Loucy (cell line): ENCODE measurements at regions not wholly inside any gene's neighbourhood (a gene's known extent, or its start where the extent isn't known, plus 50 kb on each side); places are given as distances from the start of the nearest gene placed in this dataset.

Experiments used
- H2AFZ ChIP-seq: fragments of 200-600 bp; sonication (generic); 2 replicates; pipeline ENCODE4 v1.6.0; 2016; ENCODE audit warnings: antibody characterized with exemption, mild to moderate bottlenecking, low read length, moderate library complexity
- H3F3A ChIP-seq: fragments of 200-600 bp; 2 replicates; pipeline ENCODE4 v1.6.0; 2016; ENCODE audit warnings: antibody characterized with exemption, low read depth, mild to moderate bottlenecking
- H3K27me3 ChIP-seq: fragments of 200-600 bp; sonication (generic); 2 replicates; pipeline ENCODE4 v1.6.1; 2014; ENCODE audit warnings: low read length, mild to moderate bottlenecking; ENCODE audit not compliant: insufficient read depth, poor library complexity, severe bottlenecking
- H3K36me3 ChIP-seq: fragments of 200-600 bp; sonication (generic); 2 replicates; pipeline ENCODE4 v1.6.1; 2016; ENCODE audit warnings: low read length; ENCODE audit not compliant: insufficient read depth
- H3K4me1 ChIP-seq: fragments of 200-600 bp; sonication (generic); 2 replicates; pipeline ENCODE4 v1.5.1; 2014; ENCODE audit warnings: low read length, mild to moderate bottlenecking; ENCODE audit not compliant: insufficient read depth, poor library complexity, severe bottlenecking
- H3K4me2 ChIP-seq: fragments of 200-600 bp; sonication (generic); 2 replicates; pipeline ENCODE4 v1.6.0; 2014; ENCODE audit warnings: antibody characterized with exemption, low read length, low read depth, mild to moderate bottlenecking; ENCODE audit not compliant: poor library complexity, severe bottlenecking
- H3K4me3 ChIP-seq: fragments of 200-600 bp; sonication (generic); 2 replicates; pipeline ENCODE4 v1.5.1; 2014; ENCODE audit warnings: low read length, mild to moderate bottlenecking, mixed read lengths; ENCODE audit not compliant: poor library complexity, severe bottlenecking
- H3K79me2 ChIP-seq: fragments of 200-600 bp; sonication (generic); 2 replicates; pipeline ENCODE4 v1.6.1; 2014; ENCODE audit warnings: low read length; ENCODE audit not compliant: insufficient read depth
- H3K9ac ChIP-seq: fragments of 200-600 bp; sonication (generic); 2 replicates; pipeline ENCODE4 v1.6.0; 2014; ENCODE audit warnings: mild to moderate bottlenecking, low read depth, low read length, moderate library complexity; ENCODE audit not compliant: poor library complexity, severe bottlenecking
- H3K9me2 ChIP-seq: fragments of 200-600 bp; sonication (generic); replicated peaks from 2 replicates; pipeline ENCODE4 v1.6.1; 2016; ENCODE audit warnings: low read depth, low read length, mixed read lengths
- H3K9me3 ChIP-seq: fragments of 200-600 bp; sonication (generic); 2 replicates; pipeline ENCODE4 v1.6.1; 2014; ENCODE audit warnings: mild to moderate bottlenecking, antibody characterized with exemption, low read length, low read depth; ENCODE audit not compliant: insufficient read depth
- H4K20me1 ChIP-seq: fragments of 200-600 bp; sonication (generic); 2 replicates; pipeline ENCODE4 v1.6.0; 2014; ENCODE audit warnings: antibody characterized with exemption, low read length, mild to moderate bottlenecking; ENCODE audit not compliant: insufficient read depth, poor library complexity, severe bottlenecking
- CTCF ChIP-seq: fragments of 200-600 bp; sonication (generic); conservative IDR thresholded peaks from 2 replicates; pipeline ENCODE4 v1.5.1; 2014; ENCODE audit warnings: mild to moderate bottlenecking, antibody characterized with exemption, low read length
- EZH2phosphoT487 ChIP-seq: fragments of 200-600 bp; IDR thresholded peaks from 2 replicates; pipeline ENCODE4 v1.6.1; 2018; ENCODE audit warnings: antibody characterized with exemption, mild to moderate bottlenecking, moderate library complexity, borderline replicate concordance

GRCh38 chr4:180788729-180789128 lies 1454.5 kb upstream of the TENM3 start:
- H3K9me2 ChIP-seq = no peaks in the 10 kb centered on the region
- no peaks in the 10 kb centered on the region for H3K4me1 ChIP-seq
- H3K79me2 ChIP-seq = no peaks in the 10 kb centered on the region
- no peaks in the 10 kb centered on the region for H3K36me3 ChIP-seq
- H3F3A ChIP-seq = no peaks in the 10 kb centered on the region
- H3K4me2 ChIP-seq = no peak overlapping the region
- no peaks in the 10 kb centered on the region for H3K27me3 ChIP-seq
- H2AFZ ChIP-seq = no peak overlapping the region
- no peaks in the 10 kb centered on the region for H3K9me3 ChIP-seq
- TF ChIP-seq CTCF = no peak
- no peak for TF ChIP-seq EZH2phosphoT487
- no peaks in the 10 kb centered on the region for H4K20me1 ChIP-seq
- no peak overlapping the region for H3K4me3 ChIP-seq
- H3K9ac ChIP-seq = no peak overlapping the region

DNA sequence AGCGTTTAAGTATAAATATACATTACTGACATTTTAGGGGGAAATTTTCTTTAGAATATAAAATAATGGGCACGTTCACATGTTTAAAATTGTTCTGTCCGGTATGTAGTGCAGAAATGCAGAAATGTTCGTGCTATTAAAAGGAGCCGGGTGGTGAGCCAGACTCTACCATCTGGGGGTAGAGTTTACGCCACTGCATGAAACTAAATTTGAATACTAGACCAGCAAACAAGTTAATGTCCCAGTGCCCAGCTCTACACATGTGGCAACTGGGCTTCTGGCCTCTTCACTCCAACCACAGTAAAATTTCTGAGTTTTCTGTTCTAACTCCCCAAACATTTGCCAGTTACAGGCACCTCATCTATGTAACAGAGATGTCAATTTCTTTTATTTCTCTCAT lies 1453.3 kb upstream of the TENM3 start:
- Histone ChIP-seq H4K20me1 (no peaks in the 10 kb centered on the region), H3K4me1 (no peaks in the 10 kb centered on the region), H3K79me2 (no peaks in the 10 kb centered on the region), H3K9ac (no peak overlapping the region), H3K9me3 (no peaks in the 10 kb centered on the region), H3K4me3 (no peak overlapping the region), H3K36me3 (no peaks in the 10 kb centered on the region), H2AFZ (no peak overlapping the region), H3K4me2 (no peak overlapping the region), H3F3A (no peaks in the 10 kb centered on the region), H3K27me3 (no peaks in the 10 kb centered on the region), H3K9me2 (no peaks in the 10 kb centered on the region)
- TF ChIP-seq CTCF = no peak
- TF ChIP-seq EZH2phosphoT487 = no peak

DNA sequence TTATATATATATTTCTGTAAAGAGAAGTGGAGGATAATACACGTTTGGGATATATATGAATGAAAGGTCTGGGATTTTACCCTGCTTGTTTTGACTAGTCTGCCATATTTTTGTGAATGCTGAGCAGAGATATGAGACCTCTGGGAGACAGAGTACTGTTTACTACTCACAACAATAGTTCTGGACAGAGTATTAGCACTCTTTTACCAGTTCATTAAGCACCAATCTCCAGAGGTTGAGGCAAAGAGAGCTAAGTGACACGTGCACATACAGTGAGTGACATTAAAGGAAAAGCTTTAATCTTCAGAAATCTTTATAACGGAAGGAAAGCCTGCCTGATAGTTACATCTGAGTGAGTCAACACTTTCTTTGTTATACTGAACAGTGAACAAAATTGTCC lies 1452.7 kb upstream of the TENM3 start:
- H3K4me1 ChIP-seq = no peaks in the 10 kb centered on the region

More for the DNA sequence above, 1452.7 kb upstream of the TENM3 start:
- H3K9me3 ChIP-seq = no peaks in the 10 kb centered on the region
- H4K20me1 ChIP-seq = no peaks in the 10 kb centered on the region
- H3K36me3 ChIP-seq = no peaks in the 10 kb centered on the region
- no peaks in the 10 kb centered on the region for H3K79me2 ChIP-seq
- no peak overlapping the region for H3K4me3 ChIP-seq
- no peaks in the 10 kb centered on the region for H3K9me2 ChIP-seq
- H3F3A ChIP-seq = no peaks in the 10 kb centered on the region
- no peak overlapping the region for H3K4me2 ChIP-seq
- H2AFZ ChIP-seq = no peak overlapping the region
- no peak overlapping the region for H3K9ac ChIP-seq
- TF ChIP-seq CTCF = no peak
- no peak for TF ChIP-seq EZH2phosphoT487
- H3K27me3 ChIP-seq = no peaks in the 10 kb centered on the region
